ENCODE measurements at regions not wholly inside any gene's neighbourhood (a gene's known extent, or its start where the extent isn't known, plus 50 kb on each side); places are given as distances from the start of the nearest gene placed in this dataset.

GRCh38 chr3:110738531-110738930, 333.1 kb upstream of the NECTIN3 start:
- DNase-seq (ENCODE audit: extremely low spot score, unreplicated experiment), result no peak
- H3K9me3 Mint-ChIP-seq, result peaks cover 6% of the 10 kb centered on the region
- no peak overlapping the region for H3K4me3 Mint-ChIP-seq
- no peaks in the 10 kb centered on the region for H3K27me3 Mint-ChIP-seq
- H3K27ac Mint-ChIP-seq, result no peak overlapping the region
- no peaks in the 10 kb centered on the region for H3K36me3 Mint-ChIP-seq
- H3K4me1 Mint-ChIP-seq (ENCODE audit: unreplicated experiment), result no peaks in the 10 kb centered on the region
- TF ChIP-seq CTCF (conservative IDR thresholded peaks at IDR 0.05), result no peak

- Mint-ChIP-seq H3K4me1 (ENCODE audit: unreplicated experiment) (no peaks in the 10 kb centered on the region), H3K27me3 (no peaks in the 10 kb centered on the region), H3K4me3 (no peak overlapping the region), H3K36me3 (no peaks in the 10 kb centered on the region), H3K27ac (no peak overlapping the region), H3K9me3 (peaks cover 6% of the 10 kb centered on the region)
- DNase-seq (ENCODE audit: extremely low spot score, unreplicated experiment), result no peak
- TF ChIP-seq CTCF (conservative IDR thresholded peaks at IDR 0.05), result no peak
Observed at GRCh38 chr3:110741891-110742290, 329.7 kb upstream of the NECTIN3 start.

- TF ChIP-seq CTCF (conservative IDR thresholded peaks at IDR 0.05), result no peak
- DNase-seq (ENCODE audit: extremely low spot score, unreplicated experiment), result no peak
- Mint-ChIP-seq H3K9me3 (peaks cover 6% of the 10 kb centered on the region), H3K4me3 (peak overlapping the region; percentile 1), H3K27ac (no peak overlapping the region), H3K27me3 (no peaks in the 10 kb centered on the region), H3K4me1 (ENCODE audit: unreplicated experiment) (no peaks in the 10 kb centered on the region), H3K36me3 (no peaks in the 10 kb centered on the region)
Observed at GRCh38 chr3:110743202-110743601, 328.4 kb upstream of the NECTIN3 start.

GRCh38 chr3:110743984-110744383, 327.6 kb upstream of the NECTIN3 start:
- Mint-ChIP-seq H3K36me3 (no peaks in the 10 kb centered on the region), H3K4me1 (ENCODE audit: unreplicated experiment) (no peaks in the 10 kb centered on the region)

GRCh38 chr3:110744723-110745122, 326.9 kb upstream of the NECTIN3 start:
- no peaks in the 10 kb centered on the region for H3K36me3 Mint-ChIP-seq
- no peaks in the 10 kb centered on the region for H3K9me3 Mint-ChIP-seq
- H3K4me3 Mint-ChIP-seq, result no peak overlapping the region
- peaks cover under 1% of the 10 kb centered on the region for H3K4me1 Mint-ChIP-seq (ENCODE audit: unreplicated experiment)
- DNase-seq (ENCODE audit: extremely low spot score, unreplicated experiment), result no peak
- H3K27ac Mint-ChIP-seq, result no peak overlapping the region
- no peak for TF ChIP-seq CTCF (conservative IDR thresholded peaks at IDR 0.05)
- no peaks in the 10 kb centered on the region for H3K27me3 Mint-ChIP-seq

More at GRCh38 chr3:110743984-110744383, 327.6 kb upstream of the NECTIN3 start:
- Mint-ChIP-seq H3K9me3 (peaks cover 4% of the 10 kb centered on the region), H3K27ac (no peak overlapping the region), H3K27me3 (no peaks in the 10 kb centered on the region), H3K4me3 (no peak overlapping the region)
- no peak for TF ChIP-seq CTCF (conservative IDR thresholded peaks at IDR 0.05)
- no peak for DNase-seq (ENCODE audit: extremely low spot score, unreplicated experiment)

GRCh38 chr3:110749006-110749405, 322.6 kb upstream of the NECTIN3 start:
- no peaks in the 10 kb centered on the region for H3K27me3 Mint-ChIP-seq
- H3K9me3 Mint-ChIP-seq, result peaks cover 3% of the 10 kb centered on the region
- peak overlapping the region; percentile 34 for H3K27ac Mint-ChIP-seq
- TF ChIP-seq CTCF (conservative IDR thresholded peaks at IDR 0.05), result no peak
- H3K36me3 Mint-ChIP-seq, result peaks cover 3% of the 10 kb centered on the region
- peaks cover 20% of the 10 kb centered on the region for H3K4me1 Mint-ChIP-seq (ENCODE audit: unreplicated experiment)
- DNase-seq (ENCODE audit: extremely low spot score, unreplicated experiment), result no peak
- peak overlapping the region; percentile 38 for H3K4me3 Mint-ChIP-seq
